IMR-90 (cell line): ENCODE measurements at regions not wholly inside any gene's neighbourhood (a gene's known extent, or its start where the extent isn't known, plus 50 kb on each side); places are given as distances from the start of the nearest gene placed in this dataset.

Experiments used
- ATAC-seq: fragments of 200-7000 bp; cut with Tn5 transposase; 2 replicates; pipeline ENCODE4 v1.9.1; 2020; ENCODE audit warnings: low read depth, mild to moderate bottlenecking, moderate library complexity
- BruUV-seq: library from RNA; stranded (reverse); fragments of 400-500 nt; replicated peaks from 2 replicates; lab custom pipeline; 2021; lab: Mats Ljungman, UMichigan
- CTCF ChIA-PET: fragments of 300-600 bp; formaldehyde crosslinking; extraction: SDS; loops from one replicate; lab custom pipeline; 2021; ENCODE audit warnings: antibody characterized with exemption; lab: Yijun Ruan, JAX
- POLR2A ChIA-PET: fragments of 300-600 bp; sonication (Branson Sonifier 250); formaldehyde crosslinking; loops from one replicate; lab custom pipeline; 2022; ENCODE audit warnings: antibody characterized with exemption; ENCODE audit not compliant: unreplicated experiment; lab: Charles Lee
- DNase-seq: peaks from one replicate; pipeline ENCODE4 v3.0.0; 2013
- H2AFZ ChIP-seq: replicated peaks from 2 replicates; pipeline ENCODE3; 2013; ENCODE audit warnings: low read length, mild to moderate bottlenecking; ENCODE audit not compliant: poor library complexity
- H2AK5ac ChIP-seq: 2 replicates; pipeline ENCODE4 v1.6.1; 2013; ENCODE audit warnings: low read depth, low read length, inconsistent platforms
- H2AK9ac ChIP-seq: replicated peaks from 2 replicates; pipeline ENCODE3; 2013; ENCODE audit warnings: mild to moderate bottlenecking, low read depth, low read length, moderate library complexity; ENCODE audit not compliant: poor library complexity
- H2BK120ac ChIP-seq: 2 replicates; pipeline ENCODE4 v1.6.1; 2013; ENCODE audit warnings: low read depth, low read length, inconsistent platforms
- H2BK15ac ChIP-seq: 3 replicates; pipeline ENCODE4 v1.6.1; 2013; ENCODE audit warnings: low read depth, low read length, inconsistent platforms
- H2BK20ac ChIP-seq: 2 replicates; pipeline ENCODE4 v1.6.1; 2013; ENCODE audit warnings: low read depth, mild to moderate bottlenecking, inconsistent platforms, low read length, moderate library complexity
- H2BK5ac ChIP-seq: 2 replicates; pipeline ENCODE4 v1.6.1; 2013; ENCODE audit warnings: mild to moderate bottlenecking, low read depth, low read length, inconsistent platforms; ENCODE audit not compliant: poor library complexity, severe bottlenecking
- H3K14ac ChIP-seq: replicated peaks from 2 replicates; pipeline ENCODE4 v1.6.1; 2013; ENCODE audit warnings: low read depth, low read length, inconsistent platforms
- H3K18ac ChIP-seq: 2 replicates; pipeline ENCODE4 v1.6.1; 2013; ENCODE audit warnings: low read depth, low read length, control low read depth
- H3K23ac ChIP-seq: 2 replicates; pipeline ENCODE4 v1.6.1; 2013; ENCODE audit warnings: low read depth, low read length, inconsistent platforms
- H3K27ac ChIP-seq: 2 replicates; pipeline ENCODE4 v1.5.1; 2013; ENCODE audit warnings: mild to moderate bottlenecking, control low read depth, low read length; ENCODE audit not compliant: insufficient read depth
- H3K27me3 ChIP-seq: 2 replicates; pipeline ENCODE4 v1.6.1; 2013; ENCODE audit warnings: low read length; ENCODE audit not compliant: control insufficient read depth, insufficient read depth
- H3K36me3 ChIP-seq: 2 replicates; pipeline ENCODE4 v1.6.1; 2013; ENCODE audit warnings: low read length, mixed read lengths; ENCODE audit not compliant: control insufficient read depth, insufficient read depth
- H3K4ac ChIP-seq: 2 replicates; pipeline ENCODE4 v1.6.1; 2013; ENCODE audit warnings: low read depth, low read length, inconsistent platforms
- H3K4me1 ChIP-seq: 2 replicates; pipeline ENCODE4 v1.6.1; 2013; ENCODE audit warnings: low read length, mixed read lengths; ENCODE audit not compliant: control insufficient read depth, insufficient read depth
- H3K4me2 ChIP-seq: 2 replicates; pipeline ENCODE4 v1.6.1; 2013; ENCODE audit warnings: low read depth, mild to moderate bottlenecking, control low read depth, low read length, moderate library complexity
- H3K4me3 ChIP-seq: 2 replicates; pipeline ENCODE4 v1.5.1; 2013; ENCODE audit warnings: low read depth, mild to moderate bottlenecking, control low read depth, low read length, moderate library complexity; ENCODE audit not compliant: insufficient read depth
- H3K56ac ChIP-seq: 2 replicates; pipeline ENCODE4 v1.6.1; 2013; ENCODE audit warnings: low read length, inconsistent platforms; ENCODE audit not compliant: insufficient read depth; ENCODE audit errors: extremely low read depth
- H3K79me1 ChIP-seq, 2 experiments: 2 replicates each; pipeline ENCODE4 v1.6.1; 2013; ENCODE audit warnings: low read length in 2 of 2, inconsistent platforms in 1 of 2, low read depth in 1 of 2
- H3K9ac ChIP-seq: 2 replicates; pipeline ENCODE4 v1.6.1; 2013; ENCODE audit warnings: low read depth, low read length, control low read depth
- H3K9me1 ChIP-seq: 2 replicates; pipeline ENCODE4 v1.6.1; 2013; ENCODE audit warnings: low read length, inconsistent platforms; ENCODE audit not compliant: insufficient read depth
- H3K9me3 ChIP-seq: 2 replicates; pipeline ENCODE4 v1.6.1; 2013; ENCODE audit warnings: low read length; ENCODE audit not compliant: control insufficient read depth, insufficient read depth
- H4K20me1 ChIP-seq: 2 replicates; pipeline ENCODE4 v1.6.1; 2013; ENCODE audit warnings: low read length, inconsistent platforms; ENCODE audit not compliant: insufficient read depth
- H4K5ac ChIP-seq: 2 replicates; pipeline ENCODE4 v1.6.1; 2013; ENCODE audit warnings: mild to moderate bottlenecking, low read depth, low read length, control low read depth
- H4K8ac ChIP-seq, 2 experiments: 2 replicates each; pipeline ENCODE4 v1.6.1; 2013; ENCODE audit warnings: low read depth in 2 of 2, low read length in 2 of 2, control low read depth in 1 of 2, inconsistent platforms in 1 of 2
- H4K91ac ChIP-seq: 2 replicates; pipeline ENCODE4 v1.6.1; 2013; ENCODE audit warnings: low read depth, low read length, inconsistent platforms; ENCODE audit not compliant: insufficient read depth
- CEBPB ChIP-seq: IDR thresholded peaks from 2 replicates; pipeline ENCODE4 v1.6.1; 2012; ENCODE audit warnings: low read depth, low read length, improper control_type of control experiment
- RFX5 ChIP-seq: IDR thresholded peaks from 2 replicates; pipeline ENCODE4 v1.8.0; 2012; ENCODE audit warnings: low read depth, mild to moderate bottlenecking, low read length, moderate library complexity
- SMC3 ChIP-seq: fragments of 150-350 bp; IDR thresholded peaks from 2 replicates; pipeline ENCODE4 v1.6.1; 2016; ENCODE audit warnings: low read depth, mild to moderate bottlenecking, antibody characterized with exemption, low read length, moderate library complexity
- WGBS, 2 experiments: methylation state at CpG; one replicate each; pipeline versions ENCODE4 v1.1.5 to v1.1.7; 2013; ENCODE audit warnings: missing lambda C conversion rate in 2 of 2; ENCODE audit not compliant: insufficient read length in 1 of 2; ENCODE audit errors: extremely low coverage in 2 of 2; 5-methylcytosine and 5-hydroxymethylcytosine counted together
- dilution Hi-C: fragments of 300-500 bp; cut with HindIII; formaldehyde crosslinking; loops from one replicate; pipeline ENCODE4 v1.14.3; 2018; ENCODE audit warnings: low sequenced_read_pairs; ENCODE audit not compliant: unreplicated experiment
- in situ Hi-C: fragments of 300-500 bp; cut with MboI; formaldehyde crosslinking; loops from 3 replicates; pipeline ENCODE4 v1.14.3; 2019; ENCODE audit warnings: low sequenced_read_pairs, inconsistent platforms, mixed read lengths
- intact Hi-C: fragments of 100-400 bp; cut with micrococcal nuclease; formaldehyde crosslinking; loops from 2 replicates; pipeline ENCODE4 v1.10.0; 2022
- TF ChIP-seq, protein P1 (sequence below): fragments of 150-350 bp; IDR thresholded peaks from 2 replicates; pipeline ENCODE4 v1.6.1; 2016; ENCODE audit warnings: low read depth, mild to moderate bottlenecking, low read length, moderate library complexity, borderline replicate concordance

DNA sequence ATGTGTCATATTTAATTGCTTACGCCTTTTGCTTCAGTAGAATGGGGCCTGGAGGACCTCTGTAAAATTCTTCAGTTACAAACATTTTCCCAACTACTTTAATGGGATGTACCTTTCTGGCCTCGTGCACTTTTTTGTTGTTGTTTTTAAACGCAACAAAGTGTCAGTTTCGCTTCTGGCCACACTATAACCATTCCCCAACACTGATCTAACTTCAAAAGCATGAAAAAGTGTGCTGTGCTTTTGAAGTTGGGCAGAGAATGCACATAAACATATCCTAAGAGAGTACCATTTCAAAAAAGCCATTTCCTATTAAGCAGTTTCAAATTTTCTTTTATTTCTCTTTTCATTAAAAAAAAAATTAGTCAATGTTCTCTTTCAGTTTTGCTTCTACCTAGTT lies 435.8 kb downstream of the CNTN6 start:
- H3K36me3 ChIP-seq: no peaks in the 10 kb centered on the region
- no peak overlapping the region for H2BK20ac ChIP-seq
- ATAC-seq (no peak), DNase-seq (no peak)
- no peaks in the 10 kb centered on the region for H3K4me1 ChIP-seq
- H3K14ac ChIP-seq: no peak overlapping the region
- H3K23ac ChIP-seq: no peak overlapping the region
- no peak overlapping the region for H2BK120ac ChIP-seq
- H3K9ac ChIP-seq: no peak overlapping the region
- H4K91ac ChIP-seq: no peak overlapping the region
- H3K27me3 ChIP-seq: no peaks in the 10 kb centered on the region
- no peaks in the 10 kb centered on the region for H4K20me1 ChIP-seq
- intact Hi-C loops (no loop called here), in situ Hi-C loops (no loop called here), dilution Hi-C loops (no loop called here)
- H3K18ac ChIP-seq: no peak overlapping the region
- no peak overlapping the region for H2AK5ac ChIP-seq
- no peak overlapping the region for H2BK5ac ChIP-seq
- no peaks in the 10 kb centered on the region for H3K9me1 ChIP-seq
- TF ChIP-seq RFX5: no peak
- TF ChIP-seq CEBPB: no peak
- TF ChIP-seq, protein P1, sequence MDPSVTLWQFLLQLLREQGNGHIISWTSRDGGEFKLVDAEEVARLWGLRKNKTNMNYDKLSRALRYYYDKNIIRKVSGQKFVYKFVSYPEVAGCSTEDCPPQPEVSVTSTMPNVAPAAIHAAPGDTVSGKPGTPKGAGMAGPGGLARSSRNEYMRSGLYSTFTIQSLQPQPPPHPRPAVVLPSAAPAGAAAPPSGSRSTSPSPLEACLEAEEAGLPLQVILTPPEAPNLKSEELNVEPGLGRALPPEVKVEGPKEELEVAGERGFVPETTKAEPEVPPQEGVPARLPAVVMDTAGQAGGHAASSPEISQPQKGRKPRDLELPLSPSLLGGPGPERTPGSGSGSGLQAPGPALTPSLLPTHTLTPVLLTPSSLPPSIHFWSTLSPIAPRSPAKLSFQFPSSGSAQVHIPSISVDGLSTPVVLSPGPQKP: no peak
- no peak for TF ChIP-seq SMC3
- no peak overlapping the region for H3K27ac ChIP-seq
- no TSS peak for BruUV-seq
- no peak overlapping the region for H2BK15ac ChIP-seq
- POLR2A ChIA-PET: no interaction called here
- H4K5ac ChIP-seq: no peak overlapping the region
- WGBS, 2 experiments: no CpG with 5 or more reads among the region's 4 CpGs
- H2AFZ ChIP-seq: no peak overlapping the region
- no peak overlapping the region for H2AK9ac ChIP-seq
- H3K9me3 ChIP-seq: peaks cover 8% of the 10 kb centered on the region
- H4K8ac ChIP-seq: no peak overlapping the region
- H3K4ac ChIP-seq: no peak overlapping the region
- CTCF ChIA-PET: no interaction called here
- no peak overlapping the region for H3K4me3 ChIP-seq
- H3K79me1 ChIP-seq: no peaks in the 10 kb centered on the region
- H3K4me2 ChIP-seq: no peak overlapping the region
- H3K56ac ChIP-seq: no peak overlapping the region
